ENCODE measurements at regions not wholly inside any gene's neighbourhood (a gene's known extent, or its start where the extent isn't known, plus 50 kb on each side); places are given as distances from the start of the nearest gene placed in this dataset.

DNA sequence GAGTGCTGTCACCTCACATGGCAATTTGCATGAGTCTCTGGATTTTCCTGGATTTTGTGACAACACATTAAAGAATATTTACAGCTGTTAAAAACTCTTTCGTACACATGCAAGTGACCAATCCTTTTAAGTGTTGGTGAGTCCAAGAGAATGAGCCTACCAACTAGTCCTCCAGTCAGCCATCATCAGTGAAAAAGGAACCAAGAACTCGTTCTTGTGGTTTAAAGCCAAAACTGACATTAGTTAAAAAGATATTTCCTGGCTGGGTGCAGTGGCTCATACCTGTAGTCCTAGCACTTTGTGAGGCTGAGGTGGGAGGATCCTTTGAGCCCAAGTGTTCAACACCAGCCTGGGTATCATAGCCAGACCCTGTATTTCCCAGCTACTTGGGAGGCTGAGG, 215.4 kb upstream of the ITGA4 start:
- no peak for DNase-seq

- DNase-seq, result no peak
These were observed 214.9 kb upstream of the ITGA4 start for GRCh38 chr2:181242262-181242661.

DNA sequence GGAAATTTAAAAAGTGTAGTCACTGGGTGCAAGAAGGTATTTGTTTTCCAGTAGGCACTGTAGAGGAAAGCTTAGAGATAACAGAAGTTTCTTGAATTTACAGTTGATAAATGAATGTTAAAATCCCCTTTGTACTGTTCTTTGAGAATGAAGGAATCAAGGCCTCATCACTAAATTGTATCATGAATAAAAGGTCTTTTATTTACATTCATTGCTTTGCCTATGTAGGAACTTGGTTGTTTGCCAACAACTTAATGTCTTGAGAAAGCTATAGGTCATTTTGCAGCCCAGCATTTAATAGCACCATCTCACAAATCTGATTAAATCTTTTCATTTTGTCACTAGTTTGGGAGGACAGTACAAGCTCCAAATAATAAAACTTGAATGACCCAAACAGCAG, 213.9 kb upstream of the ITGA4 start:
- no peak for DNase-seq

DNA sequence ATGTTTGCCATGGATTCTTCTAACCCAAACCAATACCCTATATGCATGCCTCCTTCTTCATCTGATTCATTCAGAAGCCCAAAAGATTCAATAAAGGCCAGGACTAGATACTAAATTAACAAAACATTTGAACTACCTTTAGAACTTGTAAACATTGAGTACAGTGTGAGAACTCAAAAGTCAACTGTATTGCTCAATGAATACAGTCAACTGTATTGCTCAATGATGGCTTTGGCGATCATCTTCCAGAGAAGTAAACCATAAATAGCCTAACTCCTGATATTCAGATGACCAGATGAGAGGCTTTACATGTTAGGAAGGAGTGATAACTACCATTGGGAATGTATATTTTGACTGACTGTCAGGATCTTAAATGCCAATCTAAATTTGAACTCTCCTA, 206.5 kb upstream of the ITGA4 start:
- DNase-seq, result no peak

GRCh38 chr2:181252262-181253148, 204.7 kb upstream of the ITGA4 start:
- DNase-seq, result no peak

GRCh38 chr2:181253438-181253837, 203.7 kb upstream of the ITGA4 start:
- DNase-seq, result no peak

- no peak for DNase-seq
These were observed 201.5 kb upstream of the ITGA4 start for GRCh38 chr2:181255651-181256050.

DNA sequence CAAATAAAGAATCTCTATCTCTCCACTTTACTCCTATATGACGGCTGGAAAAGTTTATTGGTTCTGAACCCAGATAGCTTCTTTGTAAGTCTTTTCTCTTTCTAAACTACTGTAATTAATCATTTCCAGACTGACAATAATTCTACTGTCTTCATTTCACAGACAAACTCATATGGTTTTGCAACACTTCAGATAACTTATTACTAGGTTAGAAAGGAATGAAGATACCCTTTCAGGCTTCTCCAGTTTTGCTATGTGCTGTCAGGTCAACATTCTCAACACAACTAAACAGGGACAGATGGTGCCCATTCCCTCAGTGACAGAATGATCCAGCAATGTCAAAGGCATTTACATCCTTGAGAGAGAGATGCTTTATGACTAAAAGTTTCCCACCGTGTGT, 198.5 kb upstream of the ITGA4 start:
- DNase-seq, result no peak

GRCh38 chr2:181262782-181263181, 194.4 kb upstream of the ITGA4 start:
- no peak for DNase-seq

DNA sequence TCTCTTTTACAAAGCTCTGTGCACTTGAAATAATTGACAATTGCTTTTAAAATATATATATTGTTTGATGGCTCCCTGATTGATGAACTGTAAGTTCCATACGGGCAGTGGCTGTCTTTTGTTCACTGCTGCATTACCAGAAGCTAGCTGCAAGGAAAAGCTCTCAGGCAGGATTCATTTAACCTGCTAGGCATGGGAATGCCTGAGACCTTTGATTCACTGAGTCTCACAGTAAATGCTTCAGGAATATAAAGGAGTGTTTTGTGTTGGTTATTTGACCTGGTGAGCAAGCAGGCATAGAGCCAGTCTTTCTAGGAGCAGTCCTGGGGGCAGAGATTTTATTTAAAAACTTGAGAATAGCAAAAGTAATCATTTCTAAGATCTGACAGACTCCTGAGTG, 193.2 kb upstream of the ITGA4 start:
- no peak for DNase-seq

DNA sequence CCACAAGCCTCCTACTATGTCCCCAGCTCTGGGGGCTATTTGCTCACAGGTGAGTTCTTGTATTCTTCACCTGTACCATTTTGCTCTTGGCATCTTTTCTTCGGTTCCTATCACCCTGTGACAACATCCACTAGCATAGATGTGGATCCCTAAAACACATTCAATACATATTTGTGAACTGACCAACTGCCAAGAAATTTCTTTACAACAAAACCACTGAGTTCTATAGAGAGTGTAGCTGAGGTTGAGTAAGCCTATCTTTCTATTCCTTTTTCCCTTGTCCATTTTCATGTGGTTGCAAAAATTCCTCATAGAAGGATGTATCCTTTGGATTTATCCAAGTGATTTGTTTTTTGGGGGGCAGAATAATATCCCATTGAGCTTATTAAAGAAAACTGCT, 192.7 kb upstream of the ITGA4 start:
- DNase-seq, result no peak

- no peak for DNase-seq
These were observed 190.6 kb upstream of the ITGA4 start for GRCh38 chr2:181266614-181267013.

DNA sequence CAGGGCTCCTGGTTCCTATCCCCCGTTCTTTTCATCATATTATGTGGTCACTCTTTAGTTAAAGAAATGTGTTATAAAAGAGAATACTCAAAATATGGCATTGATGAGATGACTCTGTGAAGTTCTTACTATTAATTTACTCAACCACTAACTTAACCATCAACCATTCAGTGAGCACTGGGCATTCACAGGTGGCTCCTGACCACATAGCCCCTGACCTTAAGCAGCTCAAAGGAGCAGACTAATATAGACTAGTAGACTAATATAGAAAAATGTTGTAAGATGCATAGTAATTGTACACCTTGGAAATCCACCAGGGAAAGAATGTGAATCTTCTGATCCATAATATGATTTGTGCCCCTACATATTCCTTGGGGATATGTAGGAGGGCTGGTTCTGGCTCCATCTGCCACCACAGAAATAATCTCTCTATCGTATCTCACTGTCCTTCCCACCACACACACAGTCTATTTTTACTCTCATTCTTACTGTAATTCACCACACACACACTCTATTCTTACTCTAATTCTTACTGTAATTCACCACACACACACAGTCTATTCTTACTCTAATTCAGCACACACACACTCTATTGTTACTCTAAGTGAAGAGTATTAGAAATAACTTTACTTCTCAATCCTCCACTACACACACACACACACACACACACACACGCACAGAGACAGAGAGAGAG, 188.9 kb upstream of the ITGA4 start:
- DNase-seq, result peak in 2 of 56 donors; percentile 1 to 4

- no peak for DNase-seq
These were observed 183.2 kb upstream of the ITGA4 start for GRCh38 chr2:181273986-181274385.

- no peak for DNase-seq
These were observed 181.5 kb upstream of the ITGA4 start for GRCh38 chr2:181275643-181276070.

DNA sequence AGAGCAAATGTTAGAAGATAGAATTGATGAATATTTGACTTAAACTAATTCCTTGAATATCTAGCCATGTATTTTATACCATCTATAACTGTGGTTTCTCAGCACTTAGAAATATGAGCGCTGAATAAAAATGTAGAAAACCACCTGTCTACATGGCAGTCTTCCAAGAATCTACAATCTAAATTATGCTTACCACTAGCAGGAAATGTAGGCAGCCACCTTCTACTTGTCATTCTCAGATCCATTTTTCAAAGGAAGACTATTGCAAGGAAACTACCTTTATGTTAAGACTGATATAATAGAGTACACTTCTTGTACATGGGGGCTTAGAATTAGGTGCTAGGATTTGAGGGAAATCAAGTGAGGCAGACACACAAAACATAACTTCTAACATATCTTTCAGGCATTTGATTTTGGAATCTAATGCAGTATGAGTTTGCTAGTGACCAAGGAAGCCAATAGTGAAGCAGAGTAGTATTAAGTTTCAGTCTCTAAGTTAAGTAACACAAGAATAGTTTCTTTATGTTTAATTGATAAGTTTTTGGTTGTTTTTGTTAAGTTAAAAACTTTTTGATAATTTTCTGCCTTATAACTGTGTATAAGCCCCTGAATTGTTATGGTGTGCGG, 175.9 kb upstream of the ITGA4 start:
- no peak for DNase-seq

DNA sequence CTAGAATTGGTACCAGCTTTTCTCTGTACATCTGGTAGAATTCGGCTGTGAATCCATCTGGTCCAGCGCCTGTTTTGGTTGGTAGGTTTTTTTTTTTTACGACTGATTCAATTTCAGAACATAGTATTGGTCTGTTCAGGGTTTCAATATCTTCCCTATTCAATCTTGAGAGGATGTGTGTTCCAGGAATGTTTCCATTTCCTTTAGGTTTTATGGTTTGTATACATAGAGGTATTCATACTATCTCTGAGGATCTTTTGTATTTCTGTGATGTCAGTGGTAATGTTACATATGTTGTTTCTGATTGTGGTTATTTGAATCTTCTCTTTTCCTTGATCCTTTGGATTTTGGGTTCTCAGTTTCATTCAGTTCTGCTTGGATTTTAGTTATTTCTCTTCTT, 172.1 kb upstream of the ITGA4 start:
- DNase-seq, result no peak

DNA sequence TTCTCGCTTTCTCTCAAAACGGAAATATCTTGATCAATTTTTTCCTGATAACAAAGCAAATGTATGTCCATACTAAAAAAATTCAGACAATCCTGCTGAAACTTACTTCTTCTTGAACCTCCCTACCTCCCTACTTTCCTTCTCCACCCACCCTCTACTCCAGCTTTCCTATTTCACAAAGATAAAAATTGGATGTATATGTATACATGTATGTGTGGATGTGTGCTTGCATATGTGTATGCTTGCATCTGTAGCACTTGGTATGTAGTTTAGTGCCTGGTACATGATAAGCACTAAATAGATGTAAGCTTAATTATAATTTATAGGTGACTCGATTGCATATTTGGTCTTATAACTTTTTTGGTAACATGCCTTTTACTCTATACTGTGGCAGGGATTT, 167.5 kb upstream of the ITGA4 start:
- no peak for DNase-seq

DNA sequence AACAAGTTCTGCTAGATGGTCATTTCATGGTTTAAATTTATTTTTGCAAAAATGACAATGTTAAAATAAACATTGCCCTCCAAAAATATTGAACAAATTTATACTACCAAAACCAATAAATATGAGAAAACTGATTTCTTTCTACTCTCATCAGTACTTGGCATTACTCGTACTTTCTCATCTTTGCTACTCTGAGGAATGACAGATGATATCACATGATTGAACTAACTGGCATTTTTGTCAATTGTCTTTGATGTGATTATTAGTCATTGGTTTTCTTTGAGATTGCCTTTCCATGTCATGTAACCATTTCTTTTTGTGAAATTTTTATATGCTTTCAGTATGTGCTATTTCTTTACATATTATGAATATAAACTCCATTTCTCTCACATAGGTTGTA, 167.0 kb upstream of the ITGA4 start:
- no peak for DNase-seq

- no peak for DNase-seq
These were observed 162.2 kb upstream of the ITGA4 start for GRCh38 chr2:181294979-181295378.

DNA sequence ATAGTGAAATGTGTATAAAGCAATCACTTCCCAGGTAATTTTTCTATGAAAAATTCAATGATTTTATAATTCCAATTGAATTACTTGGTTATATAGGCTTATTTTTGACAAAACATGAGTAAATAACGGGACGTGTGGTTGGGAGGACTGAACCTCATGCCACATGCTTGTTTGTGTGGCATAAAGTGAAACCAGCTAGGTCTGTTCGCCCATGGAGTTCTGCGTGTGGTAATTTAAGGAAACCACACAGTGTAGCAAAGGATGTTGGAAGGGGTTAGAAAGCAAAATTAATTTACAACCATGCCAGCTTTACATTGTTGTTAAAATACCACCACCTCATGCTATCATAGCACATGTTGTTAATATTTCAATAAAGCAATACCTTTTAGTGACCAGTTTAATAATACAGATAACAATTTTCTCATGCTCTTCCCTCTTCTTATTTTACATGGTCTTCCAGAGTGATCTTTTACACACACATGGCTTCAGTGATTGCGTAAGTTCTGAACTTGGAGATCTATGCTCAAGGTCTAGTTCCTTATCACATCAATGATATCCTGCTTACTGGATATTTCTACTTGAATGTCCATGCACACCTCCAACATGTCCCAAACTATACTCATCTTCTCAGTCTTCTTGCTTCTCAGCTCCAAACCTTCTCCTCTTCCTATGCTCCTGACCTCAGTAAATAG, 156.4 kb upstream of the ITGA4 start:
- DNase-seq, result no peak

Data from amygdala (tissue), 56 donors.